ENCODE measurements at regions not wholly inside any gene's neighbourhood (a gene's known extent, or its start where the extent isn't known, plus 50 kb on each side); places are given as distances from the start of the nearest gene placed in this dataset.
"Not testable (repeated sequence)": the region's sequence is repeated elsewhere in the genome, so short reads cannot be mapped to it uniquely, and the experiment has no call there.

DNA sequence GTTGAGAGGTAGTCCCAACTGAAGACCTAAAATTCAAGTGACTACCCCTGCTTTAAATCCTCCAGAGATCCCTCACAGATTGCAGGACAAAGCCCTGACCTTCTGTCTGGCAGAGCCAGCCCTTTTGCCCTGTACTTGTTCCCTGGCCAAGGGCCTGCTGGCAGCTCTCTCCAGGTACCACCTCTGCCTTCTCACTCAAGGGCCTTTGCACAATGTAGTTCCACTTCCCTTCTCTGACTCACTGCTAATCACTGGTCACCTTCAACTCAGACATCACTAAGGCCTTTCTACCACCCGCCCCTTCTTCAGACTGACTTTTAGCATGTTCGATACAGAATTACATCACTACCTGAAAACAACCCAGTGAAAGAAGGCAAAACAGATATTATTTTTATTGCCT, 411.0 kb downstream of the TMEM182 start:
- DNase-seq, result no peak

GRCh38 chr2:103174711-103175110, 412.9 kb downstream of the TMEM182 start:
- no peak for DNase-seq

- DNase-seq, result peak in 1 of 2 donors; percentile 12
Measured at GRCh38 chr2:103176294-103176915, 414.6 kb downstream of the TMEM182 start.

- DNase-seq, result peak in 1 of 2 donors; percentile 41
Measured at GRCh38 chr2:103179798-103180197, 418.0 kb downstream of the TMEM182 start.

- DNase-seq, result no peak
Measured at GRCh38 chr2:103183061-103183460, 421.2 kb downstream of the TMEM182 start.

DNA sequence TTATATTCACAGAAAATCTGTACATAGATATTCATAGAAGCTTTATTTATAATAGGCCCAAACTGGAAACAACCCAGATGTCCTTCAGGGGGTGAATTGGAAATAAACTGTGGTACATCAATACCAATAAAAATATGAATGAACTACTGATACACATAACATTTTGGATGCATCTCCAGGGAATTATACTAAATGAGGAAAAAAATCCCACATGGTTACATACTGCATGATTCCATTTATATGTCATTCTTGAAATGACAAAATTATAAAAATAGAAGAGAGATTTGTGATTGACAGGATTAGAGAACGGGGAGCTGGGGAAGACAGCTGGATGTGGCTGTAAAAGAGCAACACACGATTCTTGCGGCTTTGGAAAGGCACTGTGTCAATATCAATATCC, 435.0 kb downstream of the TMEM182 start:
- no peak for DNase-seq

- not testable (repeated sequence) for DNase-seq
Measured at GRCh38 chr2:103200774-103201173, 438.9 kb downstream of the TMEM182 start.

DNA sequence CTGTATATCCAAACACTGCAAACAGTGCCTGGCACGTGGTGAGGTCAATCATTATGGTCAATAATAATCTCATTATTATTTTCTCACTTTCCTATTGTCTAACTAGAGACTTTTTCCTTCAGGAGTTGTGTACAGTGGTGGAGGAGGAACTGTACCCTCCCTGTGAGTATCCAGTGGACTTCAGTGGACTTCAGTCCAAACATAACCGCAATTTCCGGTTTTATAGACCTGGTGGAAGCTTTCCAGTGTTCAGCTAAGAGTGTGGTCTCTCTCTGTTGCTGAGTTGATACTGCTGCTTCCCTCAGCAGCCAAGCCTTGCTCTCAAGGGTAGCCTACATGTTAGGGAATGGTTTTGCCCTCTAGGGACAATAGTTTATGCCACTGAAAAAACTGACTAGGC, 447.1 kb downstream of the TMEM182 start:
- no peak for DNase-seq

DNA sequence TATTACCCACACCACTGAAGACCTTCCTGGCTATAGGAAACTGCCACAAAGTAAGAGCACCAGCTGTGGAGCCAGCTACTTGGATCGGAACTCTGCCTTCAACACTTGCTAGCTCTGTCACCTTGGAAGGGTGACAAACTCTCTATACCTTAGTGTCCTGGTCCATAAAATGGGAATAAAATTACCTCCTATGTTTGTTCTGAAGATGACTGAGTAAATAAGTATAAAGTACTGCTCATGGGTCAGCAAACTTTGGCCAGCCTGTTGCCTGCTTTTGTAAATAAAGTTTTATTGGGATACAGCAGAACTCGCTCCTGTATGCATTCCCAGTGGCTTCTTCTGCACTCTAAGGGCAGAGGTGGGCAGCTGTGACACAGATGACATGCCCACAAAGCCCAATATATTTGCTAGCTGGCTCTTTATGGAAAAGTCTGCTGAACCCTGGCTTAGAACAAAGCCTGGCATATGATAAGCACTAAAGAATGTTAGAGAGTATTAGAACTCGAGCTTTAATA, 451.3 kb downstream of the TMEM182 start:
- no peak for DNase-seq

GRCh38 chr2:103218516-103218915, 456.7 kb downstream of the TMEM182 start:
- no peak for DNase-seq

DNA sequence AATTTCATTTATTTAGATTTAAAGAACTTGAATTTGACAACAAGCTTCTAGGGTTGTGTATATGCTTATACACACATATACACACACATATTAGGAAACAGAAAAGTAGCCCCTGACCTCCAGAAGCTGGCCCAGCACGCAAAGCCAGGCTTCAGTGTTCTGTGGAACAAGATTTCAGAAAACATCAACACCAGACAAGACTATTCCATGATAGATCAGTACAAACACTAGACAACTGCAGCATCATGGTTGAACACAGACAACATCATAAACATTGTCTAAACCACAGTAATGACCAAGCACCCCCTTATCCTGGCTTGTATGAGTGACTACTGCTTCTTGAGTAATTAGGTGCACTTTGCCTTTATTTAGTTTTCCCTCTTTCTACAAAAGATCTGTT, 457.6 kb downstream of the TMEM182 start:
- no peak for DNase-seq

- DNase-seq, result no peak
Measured at GRCh38 chr2:103222969-103223368, 461.1 kb downstream of the TMEM182 start.

DNA sequence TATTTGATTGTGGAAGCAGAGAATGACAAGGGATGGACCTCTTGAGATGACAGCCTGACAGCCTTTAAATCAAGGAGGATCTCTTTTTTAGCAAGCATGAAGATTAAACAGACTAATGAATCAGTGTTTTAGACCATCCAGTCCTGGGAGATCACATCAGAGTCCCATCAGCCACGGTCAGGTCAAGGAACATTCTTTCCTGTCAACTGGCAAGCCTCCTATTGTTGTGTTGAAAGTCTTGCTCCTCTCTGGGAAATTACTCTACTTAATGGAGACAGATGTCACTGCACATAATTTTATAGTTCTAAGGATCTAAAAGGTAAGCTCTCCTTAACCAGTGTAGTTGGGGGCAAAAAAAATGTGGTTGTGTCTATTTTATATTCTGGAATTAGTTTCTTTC, 469.0 kb downstream of the TMEM182 start:
- no peak for DNase-seq

- DNase-seq, result no peak
Measured at GRCh38 chr2:103232865-103233264, 471.0 kb downstream of the TMEM182 start.

GRCh38 chr2:103233691-103234090, 471.9 kb downstream of the TMEM182 start:
- no peak for DNase-seq

DNA sequence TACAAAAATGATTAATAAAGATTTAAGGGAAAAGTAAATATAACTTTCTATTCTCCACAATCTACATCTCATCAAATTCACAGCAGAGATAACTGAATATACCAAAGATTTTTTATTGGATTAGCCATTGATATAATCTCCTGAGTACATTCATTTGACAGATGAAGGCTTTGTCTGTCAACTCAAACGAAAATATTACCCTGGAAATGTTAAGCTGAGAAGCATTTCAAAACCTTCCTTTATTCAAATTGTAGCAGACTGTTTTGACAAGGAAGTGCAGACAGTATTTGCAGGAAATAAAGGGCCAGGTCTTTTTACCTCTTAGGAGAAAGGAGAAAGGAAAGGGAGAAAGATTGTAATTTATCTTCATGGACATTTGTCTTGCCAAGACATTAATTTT, 473.5 kb downstream of the TMEM182 start:
- no peak for DNase-seq

GRCh38 chr2:103249462-103249861, 487.6 kb downstream of the TMEM182 start:
- no peak for DNase-seq

DNA sequence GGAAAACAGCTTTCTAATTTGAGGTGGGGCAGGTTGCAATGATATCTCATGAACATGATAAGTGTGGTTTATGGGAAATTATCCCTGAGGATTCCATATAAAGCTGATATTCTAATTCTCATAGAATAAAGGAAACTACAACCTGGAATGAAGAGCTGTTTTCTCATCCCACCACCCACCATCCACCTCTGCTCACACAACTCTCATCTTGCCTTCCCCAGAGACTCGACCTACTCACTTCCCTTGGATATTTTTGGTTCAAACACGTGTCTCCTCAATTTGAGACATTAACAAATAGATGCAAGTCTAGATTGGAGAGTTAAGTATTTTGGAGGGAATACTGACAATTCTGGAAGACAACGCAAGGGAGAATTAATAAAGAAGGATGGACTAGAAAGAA, 490.9 kb downstream of the TMEM182 start:
- DNase-seq, result no peak

DNA sequence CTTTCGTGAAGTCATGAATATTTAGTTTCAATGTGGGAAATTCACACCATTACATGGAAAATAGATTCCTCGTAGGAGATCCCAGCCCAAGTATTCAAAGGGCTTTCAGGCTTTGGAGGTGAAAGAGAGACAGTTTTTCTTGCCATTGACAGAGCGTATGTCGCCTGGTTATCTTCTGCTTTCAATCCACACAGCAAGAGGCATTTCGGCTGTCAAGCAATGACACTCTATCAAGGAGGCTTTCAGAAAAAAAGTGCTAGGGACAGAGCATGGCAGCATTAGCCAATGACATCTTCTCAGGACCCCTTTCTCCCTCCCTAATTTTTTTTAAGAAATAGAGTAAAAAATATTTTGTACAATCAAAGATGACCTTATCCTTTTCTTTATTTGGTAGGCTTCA, 492.8 kb downstream of the TMEM182 start:
- DNase-seq, result no peak

DNA sequence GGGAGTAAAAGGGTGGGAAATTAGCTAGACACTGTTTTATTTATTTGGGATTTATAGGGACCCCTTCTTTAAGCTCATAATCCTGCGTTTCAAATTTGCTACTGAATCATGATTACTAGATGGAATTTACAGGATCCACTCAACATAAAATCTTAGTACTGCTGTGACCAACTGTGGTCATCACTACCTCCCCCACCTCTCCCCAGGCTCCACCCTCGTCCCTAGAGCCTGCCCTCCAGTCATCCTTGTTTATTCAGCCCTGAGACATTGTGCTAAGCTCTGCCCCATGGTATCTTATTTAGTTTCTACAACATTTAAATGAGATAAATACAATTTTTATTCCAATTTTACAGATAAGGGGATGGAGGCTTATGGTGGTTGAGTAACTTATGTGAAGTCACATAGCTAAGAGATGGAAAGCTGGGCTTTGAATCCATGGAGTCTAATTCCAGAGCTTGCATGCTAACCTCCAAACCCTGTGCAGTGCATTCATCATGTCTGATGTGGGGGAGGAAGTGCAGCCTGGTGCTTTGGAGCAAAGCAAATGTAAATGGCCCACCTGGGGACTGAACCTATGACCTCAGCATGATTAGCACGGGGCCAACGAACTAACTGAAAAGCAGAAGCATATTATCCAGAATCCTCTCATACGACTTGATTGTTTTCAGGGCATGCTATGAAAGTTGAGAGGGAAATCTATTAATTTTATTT, 502.4 kb downstream of the TMEM182 start:
- DNase-seq, result no peak

DNA sequence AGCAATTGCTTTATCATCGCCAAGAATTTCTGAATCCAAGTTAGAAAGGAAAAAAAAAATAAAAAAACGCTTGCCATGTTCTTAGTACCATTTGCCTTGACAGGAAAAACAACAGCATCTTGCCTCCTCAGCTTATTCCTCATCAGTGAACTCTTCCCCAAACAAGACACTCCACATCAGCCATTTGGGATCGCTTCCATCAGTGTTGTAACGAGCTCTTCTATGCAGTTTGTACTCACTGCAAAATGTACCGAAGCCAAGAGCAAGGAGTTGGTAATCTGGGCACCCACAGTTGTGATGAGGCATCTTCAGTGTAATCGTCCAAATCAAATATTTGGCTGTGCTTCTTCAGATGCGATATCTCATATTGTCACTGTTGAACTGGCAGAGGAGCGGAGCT, 503.7 kb downstream of the TMEM182 start:
- DNase-seq, result no peak

GRCh38 chr2:103268841-103269498, 507.1 kb downstream of the TMEM182 start:
- DNase-seq, result no peak

DNA sequence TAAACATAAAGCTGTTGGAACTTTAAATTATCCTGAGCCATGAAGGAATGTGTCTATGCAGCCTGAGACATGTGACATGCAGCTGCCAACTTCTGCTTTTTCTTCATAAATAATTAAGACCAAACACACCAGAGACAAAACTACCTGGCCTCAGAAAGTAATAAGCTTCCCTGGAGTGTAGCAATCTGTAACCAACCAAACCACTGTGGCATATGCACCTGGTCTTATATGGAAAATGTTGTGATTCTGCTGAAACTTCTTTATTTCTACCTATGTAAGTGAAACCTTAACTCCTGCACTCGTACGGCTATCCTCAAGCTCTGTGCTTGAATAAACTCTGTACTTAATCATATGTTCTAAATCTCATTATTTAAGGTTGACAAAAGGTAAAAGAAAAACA, 515.0 kb downstream of the TMEM182 start:
- no peak for DNase-seq

DNA sequence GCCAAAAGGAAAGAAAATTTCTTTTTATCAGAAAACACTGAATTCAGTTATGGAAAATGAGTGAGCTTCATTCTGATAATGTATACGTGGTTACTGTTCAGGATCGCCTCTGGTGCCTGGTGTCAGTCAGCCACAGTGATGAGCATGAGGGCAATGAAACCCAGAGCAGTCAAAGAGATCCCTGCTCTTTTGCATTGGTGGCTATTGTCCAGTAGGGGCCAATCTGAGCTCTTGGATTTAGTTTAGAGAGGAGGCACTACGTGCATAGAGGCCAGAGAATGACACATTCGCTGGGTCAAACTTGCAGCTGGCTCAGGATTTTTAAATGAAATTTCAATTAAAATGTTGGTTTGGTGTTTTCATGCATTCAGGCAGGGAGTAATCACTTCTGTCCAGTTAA, 522.9 kb downstream of the TMEM182 start:
- no peak for DNase-seq

Data from hippocampal formation (tissue), 2 donors.